Hepatocyte (in vitro differentiated cells): ENCODE measurements at regions not wholly inside any gene's neighbourhood (a gene's known extent, or its start where the extent isn't known, plus 50 kb on each side); places are given as distances from the start of the nearest gene placed in this dataset.

ENCODE experiments used
- DNase-seq: peaks from one replicate; pipeline ENCODE4 v3.0.0-alpha.2; 2016; ENCODE audit warnings: low spot score
- H2AFZ ChIP-seq: fragments of 200-600 bp; sonication (generic); 2 replicates; pipeline ENCODE4 v1.6.0; 2016; ENCODE audit warnings: antibody characterized with exemption, mild to moderate bottlenecking
- H3K27ac ChIP-seq: fragments of 200-600 bp; sonication (generic); 2 replicates; pipeline ENCODE4 v1.5.1; 2016; ENCODE audit warnings: mild to moderate bottlenecking
- H3K27me3 ChIP-seq: fragments of 200-600 bp; sonication (generic); 2 replicates; pipeline ENCODE4 v1.6.1; 2016
- H3K36me3 ChIP-seq: fragments of 200-600 bp; sonication (generic); replicated peaks from 2 replicates; pipeline ENCODE4 v1.5.1; 2016; ENCODE audit warnings: low read depth; ENCODE audit not compliant: insufficient read depth
- H3K4me1 ChIP-seq: fragments of 200-600 bp; sonication (generic); 2 replicates; pipeline ENCODE4 v1.5.1; 2016; ENCODE audit warnings: mild to moderate bottlenecking, moderate library complexity; ENCODE audit not compliant: insufficient read depth
- H3K4me2 ChIP-seq: fragments of 200-600 bp; sonication (generic); 2 replicates; pipeline ENCODE4 v1.6.0; 2016
- H3K4me3 ChIP-seq: fragments of 200-600 bp; sonication (generic); 2 replicates; pipeline ENCODE4 v1.5.1; 2016; ENCODE audit warnings: mild to moderate bottlenecking
- H3K79me2 ChIP-seq: fragments of 200-600 bp; sonication (generic); 2 replicates; pipeline ENCODE4 v1.6.0; 2017; ENCODE audit warnings: mild to moderate bottlenecking
- H3K9me2 ChIP-seq: fragments of 200-600 bp; sonication (generic); replicated peaks from 2 replicates; pipeline ENCODE4 v1.6.0; 2017; ENCODE audit warnings: mild to moderate bottlenecking; ENCODE audit not compliant: insufficient read depth
- H3K9me3 ChIP-seq: fragments of 200-600 bp; sonication (generic); 2 replicates; pipeline ENCODE4 v1.5.1; 2016; ENCODE audit warnings: low read depth, mild to moderate bottlenecking
- H4K20me1 ChIP-seq: fragments of 200-600 bp; sonication (generic); 2 replicates; pipeline ENCODE4 v1.6.0; 2016; ENCODE audit warnings: mild to moderate bottlenecking; ENCODE audit not compliant: insufficient read depth, poor library complexity, severe bottlenecking
- EZH2 ChIP-seq: fragments of 200-600 bp; sonication (generic); IDR thresholded peaks from 2 replicates; pipeline ENCODE4 v1.6.1; 2016; ENCODE audit warnings: antibody characterized with exemption, mild to moderate bottlenecking, borderline replicate concordance
- EZH2phosphoT487 ChIP-seq: fragments of 200-600 bp; sonication (generic); IDR thresholded peaks from one replicate; pipeline ENCODE4 v1.6.1; 2018; ENCODE audit warnings: antibody characterized with exemption, mild to moderate bottlenecking, low read depth, moderate library complexity; ENCODE audit not compliant: unreplicated experiment, severe bottlenecking
- WGBS: methylation state at CpG from one replicate; pipeline ENCODE4 v1.1.6; 2016; ENCODE audit warnings: low lambda C conversion rate; ENCODE audit errors: missing lambda C conversion rate; 5-methylcytosine and 5-hydroxymethylcytosine counted together
- TF ChIP-seq, protein P1 (sequence below): fragments of 200-600 bp; sonication (generic); IDR thresholded peaks from 2 replicates; pipeline ENCODE4 v1.5.1; 2016; ENCODE audit warnings: antibody characterized with exemption, mild to moderate bottlenecking; ENCODE audit not compliant: poor library complexity

DNA sequence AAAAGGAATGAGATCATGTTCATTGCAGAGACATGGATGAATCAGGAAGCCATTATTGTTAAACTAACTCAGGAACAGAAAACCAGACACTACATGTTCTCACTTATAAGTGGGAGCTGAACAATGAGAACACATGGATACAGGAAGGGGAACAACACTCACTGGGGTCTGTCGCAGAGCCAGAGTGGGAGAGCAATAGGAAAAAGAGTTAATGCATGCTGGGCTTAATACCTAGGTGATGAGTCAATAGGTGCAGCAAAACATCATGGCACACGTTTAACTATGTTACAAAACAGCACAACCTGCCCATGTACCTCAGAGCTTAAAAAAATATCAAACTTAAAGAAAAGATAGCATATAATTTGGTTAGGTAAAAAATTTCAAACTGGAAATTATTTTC lies 281.4 kb downstream of the PABPC4L start:
- no peaks in the 10 kb centered on the region for H3K9me2 ChIP-seq
- H3K79me2 ChIP-seq, result no peaks in the 10 kb centered on the region
- H3K27ac ChIP-seq, result no peak overlapping the region
- no peaks in the 10 kb centered on the region for H4K20me1 ChIP-seq
- no peak overlapping the region for H3K4me3 ChIP-seq
- H2AFZ ChIP-seq, result no peak overlapping the region
- H3K4me1 ChIP-seq, result no peaks in the 10 kb centered on the region
- no peak for DNase-seq
- no peaks in the 10 kb centered on the region for H3K9me3 ChIP-seq
- H3K4me2 ChIP-seq, result no peak overlapping the region
- TF ChIP-seq, protein P1, sequence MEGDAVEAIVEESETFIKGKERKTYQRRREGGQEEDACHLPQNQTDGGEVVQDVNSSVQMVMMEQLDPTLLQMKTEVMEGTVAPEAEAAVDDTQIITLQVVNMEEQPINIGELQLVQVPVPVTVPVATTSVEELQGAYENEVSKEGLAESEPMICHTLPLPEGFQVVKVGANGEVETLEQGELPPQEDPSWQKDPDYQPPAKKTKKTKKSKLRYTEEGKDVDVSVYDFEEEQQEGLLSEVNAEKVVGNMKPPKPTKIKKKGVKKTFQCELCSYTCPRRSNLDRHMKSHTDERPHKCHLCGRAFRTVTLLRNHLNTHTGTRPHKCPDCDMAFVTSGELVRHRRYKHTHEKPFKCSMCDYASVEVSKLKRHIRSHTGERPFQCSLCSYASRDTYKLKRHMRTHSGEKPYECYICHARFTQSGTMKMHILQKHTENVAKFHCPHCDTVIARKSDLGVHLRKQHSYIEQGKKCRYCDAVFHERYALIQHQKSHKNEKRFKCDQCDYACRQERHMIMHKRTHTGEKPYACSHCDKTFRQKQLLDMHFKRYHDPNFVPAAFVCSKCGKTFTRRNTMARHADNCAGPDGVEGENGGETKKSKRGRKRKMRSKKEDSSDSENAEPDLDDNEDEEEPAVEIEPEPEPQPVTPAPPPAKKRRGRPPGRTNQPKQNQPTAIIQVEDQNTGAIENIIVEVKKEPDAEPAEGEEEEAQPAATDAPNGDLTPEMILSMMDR, result no peak
- TF ChIP-seq EZH2, result no peak
- no peak for TF ChIP-seq EZH2phosphoT487
- H3K36me3 ChIP-seq, result no peaks in the 10 kb centered on the region
- no peaks in the 10 kb centered on the region for H3K27me3 ChIP-seq
- 91% methylated on average over 2 of the region's 2 CpGs for WGBS

GRCh38 chr4:133910165-133910564 lies 291.4 kb downstream of the PABPC4L start:
- Histone ChIP-seq H3K27me3 (no peaks in the 10 kb centered on the region), H3K9me2 (no peaks in the 10 kb centered on the region), H4K20me1 (no peaks in the 10 kb centered on the region), H2AFZ (no peak overlapping the region), H3K9me3 (no peaks in the 10 kb centered on the region), H3K4me3 (no peak overlapping the region), H3K4me2 (no peak overlapping the region), H3K4me1 (no peaks in the 10 kb centered on the region), H3K79me2 (no peaks in the 10 kb centered on the region), H3K27ac (no peak overlapping the region), H3K36me3 (no peaks in the 10 kb centered on the region)
- TF ChIP-seq, protein P1, result no peak
- no peak for TF ChIP-seq EZH2phosphoT487
- TF ChIP-seq EZH2, result no peak
- 76% methylated on average over 3 of the region's 3 CpGs for WGBS
- DNase-seq, result no peak

DNA sequence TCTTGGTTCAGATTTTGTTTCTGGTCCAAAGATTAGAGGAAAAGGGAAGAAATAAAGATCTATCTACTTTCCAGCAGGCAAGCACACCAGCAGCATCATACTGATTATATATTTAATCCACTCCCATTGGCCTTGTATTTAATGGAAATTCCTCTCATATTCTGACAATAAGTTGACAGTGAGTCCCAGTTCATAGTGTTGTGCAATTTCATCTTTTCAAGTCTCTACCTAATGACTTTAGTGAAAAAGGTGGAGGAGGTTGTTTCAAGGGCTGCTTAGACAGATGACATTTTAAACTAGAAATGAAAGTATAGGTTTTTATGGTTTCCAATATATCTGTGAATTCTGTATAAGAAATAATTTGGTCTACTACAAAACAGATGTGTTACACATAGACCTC lies 298.6 kb downstream of the PABPC4L start:
- no peak for DNase-seq

More for the DNA sequence above, 298.6 kb downstream of the PABPC4L start:
- Histone ChIP-seq H3K4me2 (no peak overlapping the region), H3K9me2 (no peaks in the 10 kb centered on the region), H3K36me3 (no peaks in the 10 kb centered on the region), H3K27ac (no peak overlapping the region), H3K4me3 (no peak overlapping the region), H3K4me1 (no peaks in the 10 kb centered on the region), H3K9me3 (no peaks in the 10 kb centered on the region), H4K20me1 (no peaks in the 10 kb centered on the region), H3K27me3 (no peaks in the 10 kb centered on the region), H3K79me2 (no peaks in the 10 kb centered on the region), H2AFZ (no peak overlapping the region)
- TF ChIP-seq, protein P1, result no peak
- TF ChIP-seq EZH2phosphoT487 (no peak), EZH2 (no peak)
